K562 (cell line): ENCODE measurements at regions not wholly inside any gene's neighbourhood (a gene's known extent, or its start where the extent isn't known, plus 50 kb on each side); places are given as distances from the start of the nearest gene placed in this dataset.

Experiments used
- ATAC-seq: fragments of 200-7000 bp; cut with Tn5 transposase; 3 replicates; pipeline ENCODE4 v1.9.1; 2020; ENCODE audit warnings: moderate library complexity
- BruUV-seq: library from RNA; stranded (reverse); fragments of 400-500 nt; replicated peaks from 2 replicates; lab custom pipeline; 2021; lab: Mats Ljungman, UMichigan
- CTCF ChIA-PET: fragments of 300-600 bp; formaldehyde crosslinking; extraction: SDS; loops from one replicate; lab custom pipeline; 2021; ENCODE audit warnings: low intra/inter-chr PET ratio; lab: Yijun Ruan, JAX
- POLR2A ChIA-PET: fragments of 300-600, 350-650 bp; sonication (Branson Sonifier 250); formaldehyde crosslinking; extraction: SDS; loops from one replicate; lab custom pipeline; 2021; ENCODE audit warnings: antibody characterized with exemption, inconsistent platforms; lab: Yijun Ruan, JAX
- DNase-seq, 4 experiments: peaks; one replicate each; pipeline versions ENCODE4 v3.0.0 to v3.0.0-alpha.2; 2011 to 2018; ENCODE audit warnings: low spot score in 3 of 4, mixed read lengths in 3 of 4; ENCODE audit errors: extremely low read depth in 1 of 4
- FAIRE-seq: peaks from 2 replicates; lab custom pipeline; 2011; peaks lifted over from hg19 to GRCh38; lab: Jason Lieb, UNC
- H2AFZ ChIP-seq: 2 replicates; pipeline ENCODE4 v1.6.0; 2011; ENCODE audit warnings: low read depth, low read length, control low read depth, inconsistent platforms
- H3K27ac ChIP-seq: fragments of 200-600 bp; 3 replicates; pipeline ENCODE4 v1.8.0; 2011; ENCODE audit warnings: low read depth, mild to moderate bottlenecking, control low read depth, inconsistent platforms, low read length, moderate library complexity, mixed read lengths; ENCODE audit errors: extremely low read depth
- H3K27me3 ChIP-seq, 2 experiments: fragments of 300-600 bp in 1 of 2; 2 replicates in 1 of 2; 3 replicates in 1 of 2; pipeline versions ENCODE4 v1.6.0 to v1.8.0; 2011; ENCODE audit warnings: inconsistent platforms in 2 of 2, low read length in 2 of 2, mild to moderate bottlenecking in 1 of 2, mixed read lengths in 1 of 2, moderate library complexity in 1 of 2; ENCODE audit not compliant: control insufficient read depth in 2 of 2, insufficient read depth in 2 of 2
- H3K36me3 ChIP-seq: fragments of 300-600 bp; 3 replicates; pipeline ENCODE4 v1.8.0; 2011; ENCODE audit warnings: mild to moderate bottlenecking, low read length, inconsistent platforms; ENCODE audit not compliant: control insufficient read depth, insufficient read depth
- H3K4me1 ChIP-seq, 2 experiments: fragments of 200-600 bp in 1 of 2; replicated peaks in 1 of 2; 2 replicates in 1 of 2; 3 replicates in 1 of 2; pipeline versions ENCODE4 v1.5.1 to v1.8.0; 2011; ENCODE audit warnings: inconsistent platforms in 2 of 2, low read length in 2 of 2, mild to moderate bottlenecking in 1 of 2, mixed read lengths in 1 of 2, moderate library complexity in 1 of 2; ENCODE audit not compliant: control insufficient read depth in 2 of 2, insufficient read depth in 2 of 2
- H3K4me2 ChIP-seq: 2 replicates; pipeline ENCODE4 v1.6.1; 2011; ENCODE audit warnings: low read length, control low read depth, inconsistent platforms, mixed read lengths; ENCODE audit not compliant: insufficient read depth
- H3K4me3 ChIP-seq: fragments of 200-600 bp; sonication (generic), shearing (Covaris generic); 2 replicates; pipeline ENCODE4 v1.5.1; 2016; ENCODE audit warnings: control low read depth, inconsistent platforms
- H3K79me2 ChIP-seq: fragments of 200-600 bp; 3 replicates; pipeline ENCODE4 v1.8.0; 2011; ENCODE audit warnings: low read length, inconsistent platforms; ENCODE audit not compliant: control insufficient read depth, insufficient read depth
- H3K9ac ChIP-seq, 2 experiments: 2 replicates each; pipeline versions ENCODE4 v1.6.0 to v1.6.1; 2011; ENCODE audit warnings: low read depth in 2 of 2, low read length in 2 of 2, control low read depth in 1 of 2, inconsistent platforms in 1 of 2, mild to moderate bottlenecking in 1 of 2, mixed read lengths in 1 of 2; ENCODE audit not compliant: insufficient read depth in 1 of 2
- H3K9me1 ChIP-seq: one replicate; pipeline ENCODE4 v1.6.0; 2011; ENCODE audit warnings: inconsistent platforms, mild to moderate bottlenecking, low read length, moderate library complexity; ENCODE audit not compliant: control insufficient read depth, insufficient read depth
- H3K9me3 ChIP-seq: replicated peaks from 2 replicates; pipeline ENCODE4 v1.5.1; 2011; ENCODE audit warnings: low read depth, low read length, inconsistent platforms; ENCODE audit not compliant: control insufficient read depth, insufficient read depth
- H4K20me1 ChIP-seq: replicated peaks from 2 replicates; pipeline ENCODE4 v1.6.1; 2011; ENCODE audit warnings: low read length, inconsistent platforms, mixed read lengths; ENCODE audit not compliant: control insufficient read depth, insufficient read depth
- REST ChIP-seq, 2 experiments: fragments of 450-650 bp; formaldehyde crosslinking in 1 of 2; IDR thresholded peaks; 2 replicates each; pipeline versions ENCODE4 v1.4.0 to v1.6.1; 2014 to 2020; ENCODE audit warnings: mild to moderate bottlenecking in 2 of 2, borderline replicate concordance in 1 of 2, low read depth in 1 of 2
- WGBS: fragments of 100-300 bp; shearing (Covaris generic); methylation state at CpG from one replicate; pipeline ENCODE4 v1.1.6; 2016; ENCODE audit warnings: low coverage, mixed read lengths; ENCODE audit not compliant: insufficient coverage; ENCODE audit errors: missing lambda C conversion rate; 5-methylcytosine and 5-hydroxymethylcytosine counted together
- in situ Hi-C: fragments of 300-500 bp; cut with MboI; formaldehyde crosslinking; loops from 4 replicates; pipeline ENCODE4 v1.15.0; 2018; ENCODE audit warnings: inconsistent platforms, mixed read lengths
- intact Hi-C: fragments of 100-400 bp; cut with micrococcal nuclease; formaldehyde crosslinking; loops from 2 replicates; pipeline ENCODE4 v1.14.2; 2022

DNA sequence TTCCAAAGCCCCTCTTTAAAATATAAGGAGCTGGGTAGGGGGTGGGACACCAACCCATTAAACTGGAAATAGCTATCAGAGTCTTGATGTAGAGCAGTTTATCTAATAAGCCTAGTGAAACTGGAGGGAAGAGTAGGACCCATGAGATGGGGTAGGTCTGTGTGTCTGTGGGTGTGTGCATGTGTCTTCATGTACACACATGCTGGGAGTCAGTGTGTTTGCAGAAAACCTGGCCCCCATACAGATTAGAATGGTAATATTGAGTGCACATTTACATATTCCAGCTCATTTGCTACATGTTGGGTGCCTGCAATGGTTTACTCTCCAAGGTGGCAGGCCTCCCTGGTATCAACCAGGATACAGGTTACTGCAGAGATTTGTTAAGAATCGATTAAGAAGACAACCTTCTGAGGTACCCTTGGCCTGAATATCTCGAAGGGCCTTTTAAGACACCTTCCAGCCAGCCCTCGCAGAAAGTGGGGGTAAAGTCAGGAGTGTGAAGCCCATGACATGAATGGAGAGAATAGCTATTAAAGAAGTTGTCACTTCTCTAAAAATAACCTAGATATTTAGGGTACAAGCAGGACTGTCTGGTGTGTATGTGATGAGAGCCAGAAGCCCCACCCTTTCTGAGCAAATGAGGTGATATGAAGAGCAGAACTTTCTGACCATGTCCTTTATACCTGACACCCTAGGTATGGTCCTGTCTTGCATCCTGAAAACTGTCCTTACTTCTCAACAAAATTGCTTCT is 75.7 kb upstream of the TEX13D start:
- no peaks in the 10 kb centered on the region for H3K9me3 ChIP-seq
- no peaks in the 10 kb centered on the region for H4K20me1 ChIP-seq
- DNase-seq, result no peak
- no peak overlapping the region for H3K4me2 ChIP-seq
- H3K4me3 ChIP-seq, result no peak overlapping the region
- H3K79me2 ChIP-seq, result no peaks in the 10 kb centered on the region
- H3K4me1 ChIP-seq, result no peaks in the 10 kb centered on the region
- no peak for FAIRE-seq
- TF ChIP-seq REST (IDR thresholded peaks at IDR 0.05; ENCODE audit: borderline replicate concordance) (no peak), REST (CRISPR knock-in tag; IDR thresholded peaks at IDR 0.05; ENCODE audit: low read depth) (no peak)
- in situ Hi-C loops (no loop called here), intact Hi-C loops (no loop called here)
- no peak overlapping the region for H3K27ac ChIP-seq
- no peak for ATAC-seq
- H2AFZ ChIP-seq, result no peak overlapping the region
- no peaks in the 10 kb centered on the region for H3K9me1 ChIP-seq
- H3K9ac ChIP-seq, result no peak overlapping the region
- no peaks in the 10 kb centered on the region for H3K36me3 ChIP-seq
- ChIA-PET CTCF (no interaction called here), POLR2A (interaction anchor here (1.7 to 2.6 kb wide), 2 partner anchors 15 to 18 kb away, joined by 4 to 6 read pairs; no protein-coding TSS in a partner anchor)
- WGBS, result 2% methylated on average over 3 of the region's 3 CpGs
- BruUV-seq, result no TSS peak
- no peaks in the 10 kb centered on the region for H3K27me3 ChIP-seq
